DOHH2 (cell line): ENCODE measurements at regions not wholly inside any gene's neighbourhood (a gene's known extent, or its start where the extent isn't known, plus 50 kb on each side); places are given as distances from the start of the nearest gene placed in this dataset.

Source experiments
- H3F3A ChIP-seq: fragments of 200-600 bp; sonication (generic), shearing (Covaris generic); 2 replicates; pipeline ENCODE4 v1.6.0; 2016; ENCODE audit warnings: antibody characterized with exemption, mild to moderate bottlenecking; ENCODE audit not compliant: control insufficient read depth, insufficient read depth
- H3K27ac ChIP-seq: fragments of 200-600 bp; sonication (generic); 2 replicates; pipeline ENCODE4 v1.5.1; 2014; ENCODE audit warnings: low read depth, mild to moderate bottlenecking, low read length, moderate library complexity
- H3K27me3 ChIP-seq: fragments of 200-600 bp; sonication (generic); 2 replicates; pipeline ENCODE4 v1.6.1; 2014; ENCODE audit warnings: mild to moderate bottlenecking, low read length, mixed read lengths; ENCODE audit not compliant: control insufficient read depth
- H3K36me3 ChIP-seq: fragments of 200-600 bp; sonication (generic); 2 replicates; pipeline ENCODE4 v1.6.1; 2014; ENCODE audit warnings: mild to moderate bottlenecking, low read length, moderate library complexity, mixed read lengths; ENCODE audit not compliant: control insufficient read depth
- H3K4me1 ChIP-seq: fragments of 200-600 bp; sonication (generic); 2 replicates; pipeline ENCODE4 v1.6.1; 2014; ENCODE audit warnings: mild to moderate bottlenecking, low read length, mixed read lengths; ENCODE audit not compliant: control insufficient read depth
- H3K4me2 ChIP-seq: fragments of 200-600 bp; sonication (generic); 2 replicates; pipeline ENCODE4 v1.6.0; 2014; ENCODE audit warnings: mild to moderate bottlenecking, low read length, moderate library complexity
- H3K4me3 ChIP-seq: fragments of 200-600 bp; sonication (generic); 2 replicates; pipeline ENCODE4 v1.5.1; 2014; ENCODE audit warnings: mild to moderate bottlenecking, low read length, mixed read lengths
- H3K79me2 ChIP-seq: fragments of 200-600 bp; sonication (generic); 2 replicates; pipeline ENCODE4 v1.6.1; 2014; ENCODE audit warnings: mild to moderate bottlenecking, low read length, mixed read lengths; ENCODE audit not compliant: control insufficient read depth
- H3K9me2 ChIP-seq: fragments of 200-600 bp; sonication (generic); replicated peaks from 2 replicates; pipeline ENCODE4 v1.6.1; 2014; ENCODE audit warnings: mild to moderate bottlenecking, low read length, mixed read lengths; ENCODE audit not compliant: control insufficient read depth
- H3K9me3 ChIP-seq: fragments of 200-600 bp; sonication (generic); 2 replicates; pipeline ENCODE4 v1.6.1; 2014; ENCODE audit warnings: antibody characterized with exemption, low read length, mixed read lengths; ENCODE audit not compliant: control insufficient read depth, insufficient read depth
- H4K20me1 ChIP-seq: fragments of 200-600 bp; sonication (generic); 2 replicates; pipeline ENCODE4 v1.6.0; 2014; ENCODE audit warnings: low read depth, mild to moderate bottlenecking, antibody characterized with exemption, low read length, moderate library complexity; ENCODE audit not compliant: control insufficient read depth, insufficient read depth
- CTCF ChIP-seq: fragments of 200-600 bp; sonication (generic); IDR thresholded peaks from one replicate; pipeline ENCODE4 v1.5.1; 2014; ENCODE audit warnings: antibody characterized with exemption, mild to moderate bottlenecking, low read depth, low read length; ENCODE audit not compliant: poor library complexity, severe bottlenecking
- EZH2phosphoT487 ChIP-seq: fragments of 200-600 bp; sonication (generic); IDR thresholded peaks from 2 replicates; pipeline ENCODE4 v1.6.1; 2017; ENCODE audit warnings: borderline replicate concordance, mild to moderate bottlenecking, antibody characterized with exemption, low read length, moderate library complexity, mixed read lengths

GRCh38 chr20:22862671-22863230, 172.4 kb upstream of the SSTR4 start:
- Histone ChIP-seq H3K36me3 (no peaks in the 10 kb centered on the region), H3K9me2 (no peaks in the 10 kb centered on the region), H3K4me1 (no peaks in the 10 kb centered on the region), H3K27ac (no peak overlapping the region), H3K4me2 (no peak overlapping the region), H3K79me2 (no peaks in the 10 kb centered on the region), H3K27me3 (no peaks in the 10 kb centered on the region), H3F3A (no peaks in the 10 kb centered on the region), H3K9me3 (no peaks in the 10 kb centered on the region), H4K20me1 (no peaks in the 10 kb centered on the region), H3K4me3 (no peak overlapping the region)
- TF ChIP-seq EZH2phosphoT487 (no peak), CTCF (no peak)

DNA sequence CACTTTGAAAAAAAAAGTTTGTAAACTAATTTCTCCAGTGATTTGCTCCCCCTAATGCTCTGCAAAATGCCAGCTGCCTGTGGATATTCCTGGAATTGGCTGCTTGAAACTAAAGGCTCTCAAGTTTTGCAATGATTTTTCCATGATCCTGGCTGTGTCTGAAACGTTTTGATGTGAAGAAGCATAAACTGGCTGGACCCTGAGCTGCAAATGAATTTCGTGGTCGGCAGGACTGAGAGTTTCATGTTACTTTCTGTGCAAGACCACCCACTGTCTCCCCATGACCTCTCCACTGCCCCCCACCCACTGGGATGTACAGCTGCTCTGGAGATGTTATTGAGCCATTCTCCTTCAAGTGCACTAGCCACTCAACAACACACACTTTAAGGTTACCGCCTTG, 171.3 kb upstream of the SSTR4 start:
- no peaks in the 10 kb centered on the region for H3K4me1 ChIP-seq

DNA sequence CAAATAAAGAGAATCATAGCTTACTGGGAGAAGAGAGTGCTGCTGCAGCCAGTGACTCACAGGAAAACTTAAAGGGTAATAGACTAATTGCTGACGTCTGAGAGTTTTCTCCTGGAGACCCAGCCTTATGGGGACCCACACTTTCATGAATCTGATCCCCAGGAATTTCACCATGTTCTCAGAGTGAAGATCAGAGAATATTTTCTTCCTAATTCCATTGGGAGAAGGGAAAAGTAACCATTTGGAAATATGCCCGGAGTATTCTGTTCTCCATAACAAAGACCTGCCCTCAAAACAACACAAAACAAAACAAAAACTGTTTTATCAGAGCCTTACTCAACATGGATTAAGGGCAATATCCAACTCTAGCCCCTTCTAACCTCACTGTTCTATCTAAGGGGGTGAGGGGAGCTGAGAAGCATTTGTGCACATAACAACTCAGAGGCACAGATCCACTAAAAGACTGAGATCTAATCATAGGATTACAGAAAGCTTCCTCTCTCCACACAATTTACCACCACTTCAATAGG, 168.2 kb upstream of the SSTR4 start:
- H3K9me3 ChIP-seq = no peaks in the 10 kb centered on the region
- no peaks in the 10 kb centered on the region for H4K20me1 ChIP-seq
- no peak overlapping the region for H3K4me2 ChIP-seq
- TF ChIP-seq CTCF = no peak
- TF ChIP-seq EZH2phosphoT487 = no peak
- no peak overlapping the region for H3K4me3 ChIP-seq
- no peaks in the 10 kb centered on the region for H3K36me3 ChIP-seq
- no peak overlapping the region for H3K27ac ChIP-seq
- no peaks in the 10 kb centered on the region for H3K79me2 ChIP-seq
- no peaks in the 10 kb centered on the region for H3K27me3 ChIP-seq
- H3K9me2 ChIP-seq = no peaks in the 10 kb centered on the region
- H3F3A ChIP-seq = no peaks in the 10 kb centered on the region
- no peaks in the 10 kb centered on the region for H3K4me1 ChIP-seq

More for the DNA sequence above, 171.3 kb upstream of the SSTR4 start:
- no peaks in the 10 kb centered on the region for H3K36me3 ChIP-seq
- H3K27ac ChIP-seq = no peak overlapping the region
- no peak overlapping the region for H3K4me3 ChIP-seq
- H3F3A ChIP-seq = no peaks in the 10 kb centered on the region
- no peaks in the 10 kb centered on the region for H4K20me1 ChIP-seq
- no peaks in the 10 kb centered on the region for H3K9me2 ChIP-seq
- no peak overlapping the region for H3K4me2 ChIP-seq
- H3K79me2 ChIP-seq = no peaks in the 10 kb centered on the region
- no peak for TF ChIP-seq CTCF
- no peak for TF ChIP-seq EZH2phosphoT487
- H3K27me3 ChIP-seq = no peaks in the 10 kb centered on the region
- H3K9me3 ChIP-seq = no peaks in the 10 kb centered on the region
